ENCODE measurements at regions not wholly inside any gene's neighbourhood (a gene's known extent, or its start where the extent isn't known, plus 50 kb on each side); places are given as distances from the start of the nearest gene placed in this dataset.

DNA sequence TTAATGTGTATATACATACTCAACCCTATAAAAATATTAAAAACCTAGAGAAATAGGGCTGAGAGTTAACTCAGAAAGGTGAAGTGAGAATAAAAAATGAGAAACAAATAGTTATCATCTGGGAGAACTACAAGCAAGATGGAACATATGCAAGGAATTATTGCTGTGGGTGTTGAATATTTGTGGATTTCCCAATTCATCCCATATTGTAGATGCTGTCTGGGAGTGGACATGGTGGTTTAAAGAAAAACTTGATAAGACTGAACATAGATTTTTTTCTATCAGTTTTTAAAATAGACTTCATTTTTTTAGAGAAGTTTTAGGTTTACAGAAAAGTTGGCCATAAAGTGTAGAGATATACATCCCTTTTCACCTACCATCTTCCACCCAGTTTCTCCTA, 263.5 kb downstream of the SPATA31D1 start (continued):
- TF ChIP-seq ELF1 (IDR thresholded peaks at IDR 0.05; ENCODE audit: borderline replicate concordance, low read depth) (no peak), EZH2 (IDR thresholded peaks at IDR 0.05) (no peak), RAD21 (IDR thresholded peaks at IDR 0.05; ENCODE audit: low read depth) (no peak)

DNA sequence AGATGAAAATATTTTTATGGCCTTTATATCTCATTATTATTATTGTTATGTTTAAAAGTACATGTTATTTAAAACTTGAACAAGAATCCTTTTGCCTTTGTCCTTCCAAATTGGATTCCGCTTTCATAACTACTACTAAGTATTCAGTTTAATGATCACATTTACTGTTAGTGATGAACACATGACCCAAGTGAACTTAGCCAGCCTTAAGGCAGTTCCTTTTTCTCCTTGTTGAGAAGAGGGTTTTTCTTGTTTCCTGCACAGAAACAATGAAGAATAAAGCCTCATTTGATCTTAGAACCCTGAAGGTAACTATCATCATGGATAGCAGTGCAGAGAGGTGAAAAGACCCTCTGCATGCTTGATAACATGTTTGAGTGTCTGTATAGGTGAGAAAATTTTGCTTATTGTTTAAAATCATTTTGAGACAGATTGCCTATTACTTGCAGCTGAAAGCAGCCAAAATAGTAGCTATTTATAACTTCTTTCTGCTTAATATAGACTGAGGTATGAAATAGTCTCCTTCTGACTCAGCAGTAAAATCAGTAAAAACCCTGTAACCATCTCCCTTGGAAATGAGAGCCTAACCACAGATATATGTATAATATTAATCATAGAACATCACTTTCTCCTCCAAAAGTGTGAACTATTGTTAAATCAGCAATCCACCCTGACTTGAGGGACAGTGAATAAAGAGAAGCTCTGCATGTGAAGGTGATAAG, 266.2 kb downstream of the SPATA31D1 start:
- no peaks in the 10 kb centered on the region for H3K27me3 ChIP-seq (ENCODE audit: insufficient read depth, low read length)
- ATAC-seq: no peak
- POLR2A ChIA-PET: no interaction called here

More for the DNA sequence above, 266.2 kb downstream of the SPATA31D1 start:
- RAD21 ChIA-PET (ENCODE audit: low non-redundant PET in 1 of 2, low total read pairs in 2 of 2, uncharacterized antibody in 2 of 2, unreplicated experiment in 2 of 2): no interaction called here
- H3K79me2 ChIP-seq (ENCODE audit: insufficient read depth, low read length): no peaks in the 10 kb centered on the region
- H3K9me3 ChIP-seq (ENCODE audit: control insufficient read depth in 1 of 2, insufficient read depth in 1 of 2, low read depth in 1 of 2, low read length in 2 of 2): no peaks in the 10 kb centered on the region
- no peaks in the 10 kb centered on the region for H4K20me1 ChIP-seq (ENCODE audit: insufficient read depth)
- BruUV-seq (replicated peaks): no TSS peak
- no peaks in the 10 kb centered on the region for H3K4me1 ChIP-seq (ENCODE audit: control insufficient read depth in 1 of 2, insufficient read depth in 2 of 2, low read length in 2 of 2)
- no peak overlapping the region for H3K9ac ChIP-seq (ENCODE audit: low read length)
- no peak overlapping the region for H2AFZ ChIP-seq (ENCODE audit: low read depth, low read length, poor library complexity, severe bottlenecking)
- intact Hi-C loops (cut with micrococcal nuclease): no loop called here
- no peak for DNase-seq (ENCODE audit: low read depth, low spot score)
- no peak overlapping the region for H3K4me3 ChIP-seq (replicated peaks in 1 of 2; ENCODE audit: low read depth in 1 of 2, low read length in 2 of 2)
- H3K9me2 ChIP-seq (ENCODE audit: insufficient read depth): no peaks in the 10 kb centered on the region
- H3K36me3 ChIP-seq (ENCODE audit: control insufficient read depth in 1 of 2, insufficient read depth in 2 of 2, low read length in 2 of 2): no peaks in the 10 kb centered on the region
- no peak overlapping the region for H3K27ac ChIP-seq (ENCODE audit: low read depth, low read length)
- no peak overlapping the region for H3K4me2 ChIP-seq (ENCODE audit: low read length)
- TF ChIP-seq, protein P1, sequence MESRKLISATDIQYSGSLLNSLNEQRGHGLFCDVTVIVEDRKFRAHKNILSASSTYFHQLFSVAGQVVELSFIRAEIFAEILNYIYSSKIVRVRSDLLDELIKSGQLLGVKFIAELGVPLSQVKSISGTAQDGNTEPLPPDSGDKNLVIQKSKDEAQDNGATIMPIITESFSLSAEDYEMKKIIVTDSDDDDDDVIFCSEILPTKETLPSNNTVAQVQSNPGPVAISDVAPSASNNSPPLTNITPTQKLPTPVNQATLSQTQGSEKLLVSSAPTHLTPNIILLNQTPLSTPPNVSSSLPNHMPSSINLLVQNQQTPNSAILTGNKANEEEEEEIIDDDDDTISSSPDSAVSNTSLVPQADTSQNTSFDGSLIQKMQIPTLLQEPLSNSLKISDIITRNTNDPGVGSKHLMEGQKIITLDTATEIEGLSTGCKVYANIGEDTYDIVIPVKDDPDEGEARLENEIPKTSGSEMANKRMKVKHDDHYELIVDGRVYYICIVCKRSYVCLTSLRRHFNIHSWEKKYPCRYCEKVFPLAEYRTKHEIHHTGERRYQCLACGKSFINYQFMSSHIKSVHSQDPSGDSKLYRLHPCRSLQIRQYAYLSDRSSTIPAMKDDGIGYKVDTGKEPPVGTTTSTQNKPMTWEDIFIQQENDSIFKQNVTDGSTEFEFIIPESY (IDR thresholded peaks at IDR 0.05; ENCODE audit: extremely low read depth, insufficient replicate concordance, low read length): no peak
- TF ChIP-seq, protein P2, sequence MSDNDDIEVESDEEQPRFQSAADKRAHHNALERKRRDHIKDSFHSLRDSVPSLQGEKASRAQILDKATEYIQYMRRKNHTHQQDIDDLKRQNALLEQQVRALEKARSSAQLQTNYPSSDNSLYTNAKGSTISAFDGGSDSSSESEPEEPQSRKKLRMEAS (IDR thresholded peaks at IDR 0.05): no peak
- TF ChIP-seq, protein P3, sequence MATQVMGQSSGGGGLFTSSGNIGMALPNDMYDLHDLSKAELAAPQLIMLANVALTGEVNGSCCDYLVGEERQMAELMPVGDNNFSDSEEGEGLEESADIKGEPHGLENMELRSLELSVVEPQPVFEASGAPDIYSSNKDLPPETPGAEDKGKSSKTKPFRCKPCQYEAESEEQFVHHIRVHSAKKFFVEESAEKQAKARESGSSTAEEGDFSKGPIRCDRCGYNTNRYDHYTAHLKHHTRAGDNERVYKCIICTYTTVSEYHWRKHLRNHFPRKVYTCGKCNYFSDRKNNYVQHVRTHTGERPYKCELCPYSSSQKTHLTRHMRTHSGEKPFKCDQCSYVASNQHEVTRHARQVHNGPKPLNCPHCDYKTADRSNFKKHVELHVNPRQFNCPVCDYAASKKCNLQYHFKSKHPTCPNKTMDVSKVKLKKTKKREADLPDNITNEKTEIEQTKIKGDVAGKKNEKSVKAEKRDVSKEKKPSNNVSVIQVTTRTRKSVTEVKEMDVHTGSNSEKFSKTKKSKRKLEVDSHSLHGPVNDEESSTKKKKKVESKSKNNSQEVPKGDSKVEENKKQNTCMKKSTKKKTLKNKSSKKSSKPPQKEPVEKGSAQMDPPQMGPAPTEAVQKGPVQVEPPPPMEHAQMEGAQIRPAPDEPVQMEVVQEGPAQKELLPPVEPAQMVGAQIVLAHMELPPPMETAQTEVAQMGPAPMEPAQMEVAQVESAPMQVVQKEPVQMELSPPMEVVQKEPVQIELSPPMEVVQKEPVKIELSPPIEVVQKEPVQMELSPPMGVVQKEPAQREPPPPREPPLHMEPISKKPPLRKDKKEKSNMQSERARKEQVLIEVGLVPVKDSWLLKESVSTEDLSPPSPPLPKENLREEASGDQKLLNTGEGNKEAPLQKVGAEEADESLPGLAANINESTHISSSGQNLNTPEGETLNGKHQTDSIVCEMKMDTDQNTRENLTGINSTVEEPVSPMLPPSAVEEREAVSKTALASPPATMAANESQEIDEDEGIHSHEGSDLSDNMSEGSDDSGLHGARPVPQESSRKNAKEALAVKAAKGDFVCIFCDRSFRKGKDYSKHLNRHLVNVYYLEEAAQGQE (IDR thresholded peaks at IDR 0.05; ENCODE audit: low read depth): no peak
- no peak for TF ChIP-seq TCF7L2 (IDR thresholded peaks at IDR 0.05; ENCODE audit: borderline replicate concordance, extremely low read depth, insufficient read depth, insufficient read length)
- TF ChIP-seq, protein P4, sequence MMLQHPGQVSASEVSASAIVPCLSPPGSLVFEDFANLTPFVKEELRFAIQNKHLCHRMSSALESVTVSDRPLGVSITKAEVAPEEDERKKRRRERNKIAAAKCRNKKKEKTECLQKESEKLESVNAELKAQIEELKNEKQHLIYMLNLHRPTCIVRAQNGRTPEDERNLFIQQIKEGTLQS (IDR thresholded peaks at IDR 0.05): no peak
- no peak for TF ChIP-seq SP1 (IDR thresholded peaks at IDR 0.05; ENCODE audit: low read depth)
- TF ChIP-seq EZH2 (IDR thresholded peaks at IDR 0.05): no peak
- TF ChIP-seq SIN3A (IDR thresholded peaks at IDR 0.05; ENCODE audit: low read depth): no peak
- no peak for TF ChIP-seq ZFX (IDR thresholded peaks at IDR 0.05)
- CTCF ChIA-PET: no interaction called here
